Endodermal cell (in vitro differentiated cells): ENCODE measurements at regions not wholly inside any gene's neighbourhood (a gene's known extent, or its start where the extent isn't known, plus 50 kb on each side); places are given as distances from the start of the nearest gene placed in this dataset.
"Not testable (repeated sequence)": the region's sequence is repeated elsewhere in the genome, so short reads cannot be mapped to it uniquely, and the experiment has no call there.

Experiments
- DNase-seq: peaks from one replicate; pipeline ENCODE4 v3.0.0-alpha.2; 2017
- H3K27ac ChIP-seq: 2 replicates; pipeline ENCODE4 v1.5.1; 2013; ENCODE audit warnings: mild to moderate bottlenecking, low read depth, low read length, moderate library complexity
- H3K27me3 ChIP-seq: 2 replicates; pipeline ENCODE4 v1.6.1; 2013; ENCODE audit warnings: mild to moderate bottlenecking, low read length, moderate library complexity; ENCODE audit not compliant: insufficient read depth, control insufficient read depth, poor library complexity, severe bottlenecking
- H3K36me3 ChIP-seq: 2 replicates; pipeline ENCODE4 v1.7.0; 2013; ENCODE audit warnings: mild to moderate bottlenecking, low read length, moderate library complexity; ENCODE audit not compliant: control insufficient read depth, insufficient read depth
- H3K4me1 ChIP-seq: one replicate; pipeline ENCODE4 v1.7.0; 2013; ENCODE audit warnings: low read length; ENCODE audit not compliant: control insufficient read depth, insufficient read depth
- H3K4me3 ChIP-seq: 2 replicates; pipeline ENCODE4 v1.5.1; 2013; ENCODE audit warnings: mild to moderate bottlenecking, low read length, moderate library complexity
- H3K9ac ChIP-seq: 2 replicates; pipeline ENCODE4 v1.6.1; 2013; ENCODE audit warnings: mild to moderate bottlenecking, low read length, moderate library complexity; ENCODE audit not compliant: poor library complexity, severe bottlenecking; ENCODE audit errors: extremely low read depth
- H3K9me3 ChIP-seq: 2 replicates; pipeline ENCODE4 v1.6.1; 2013; ENCODE audit warnings: mild to moderate bottlenecking, low read length, moderate library complexity; ENCODE audit not compliant: control insufficient read depth
- H3K27ac Mint-ChIP-seq: 2 replicates; pipeline ENCODE4 v1.8.0; 2020; ENCODE audit warnings: mixed read lengths
- H3K27me3 Mint-ChIP-seq: 2 replicates; pipeline ENCODE4 v1.8.0; 2021; ENCODE audit warnings: mild to moderate bottlenecking, mixed read lengths; ENCODE audit not compliant: insufficient read depth
- H3K36me3 Mint-ChIP-seq: 2 replicates; pipeline ENCODE4 v1.8.0; 2020; ENCODE audit warnings: low read depth, mixed read lengths
- H3K4me1 Mint-ChIP-seq: 2 replicates; pipeline ENCODE4 v1.8.0; 2020; ENCODE audit warnings: mixed read lengths
- H3K4me3 Mint-ChIP-seq: 2 replicates; pipeline ENCODE4 v1.8.0; 2020; ENCODE audit warnings: mild to moderate bottlenecking, moderate library complexity, mixed read lengths
- H3K9me3 Mint-ChIP-seq: 2 replicates; pipeline ENCODE4 v1.8.0; 2020; ENCODE audit warnings: mild to moderate bottlenecking, mixed read lengths
- WGBS, 2 experiments: methylation state at CpG; one replicate each; pipeline versions ENCODE4 v1.1.5 to v1.1.7; 2013; ENCODE audit warnings: missing lambda C conversion rate in 2 of 2, mixed read lengths in 1 of 2; ENCODE audit not compliant: insufficient coverage in 1 of 2, insufficient read length in 1 of 2; 5-methylcytosine and 5-hydroxymethylcytosine counted together
- TF ChIP-seq, protein P1 (sequence below): fragments of 200-600 bp; sonication (generic); conservative IDR thresholded peaks from 2 replicates; pipeline ENCODE4 v1.5.0; 2021; ENCODE audit warnings: antibody characterized with exemption, mild to moderate bottlenecking

GRCh38 chr7:81186691-81187090 lies 267.8 kb upstream of the SEMA3C start:
- no peaks in the 10 kb centered on the region for H3K4me1 Mint-ChIP-seq
- no peak for DNase-seq

DNA sequence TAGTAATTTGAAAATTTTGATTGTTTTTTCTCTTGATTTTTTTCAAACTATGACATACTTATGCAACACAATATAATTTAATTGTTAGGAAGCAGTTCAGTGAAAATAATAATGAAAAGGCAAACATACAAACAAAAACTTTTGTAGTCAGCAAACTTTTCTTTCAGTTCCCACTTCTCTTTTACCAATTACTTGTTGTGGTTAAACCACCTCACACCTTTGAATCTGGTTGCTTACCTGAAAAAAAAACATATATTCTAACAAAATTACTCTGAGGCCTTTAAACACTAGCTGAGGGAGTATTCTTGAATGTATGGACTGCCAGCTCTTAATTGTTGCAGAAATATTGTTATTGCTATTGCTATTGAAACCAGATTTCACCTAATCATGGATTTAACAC lies 266.2 kb upstream of the SEMA3C start:
- TF ChIP-seq, protein P1, sequence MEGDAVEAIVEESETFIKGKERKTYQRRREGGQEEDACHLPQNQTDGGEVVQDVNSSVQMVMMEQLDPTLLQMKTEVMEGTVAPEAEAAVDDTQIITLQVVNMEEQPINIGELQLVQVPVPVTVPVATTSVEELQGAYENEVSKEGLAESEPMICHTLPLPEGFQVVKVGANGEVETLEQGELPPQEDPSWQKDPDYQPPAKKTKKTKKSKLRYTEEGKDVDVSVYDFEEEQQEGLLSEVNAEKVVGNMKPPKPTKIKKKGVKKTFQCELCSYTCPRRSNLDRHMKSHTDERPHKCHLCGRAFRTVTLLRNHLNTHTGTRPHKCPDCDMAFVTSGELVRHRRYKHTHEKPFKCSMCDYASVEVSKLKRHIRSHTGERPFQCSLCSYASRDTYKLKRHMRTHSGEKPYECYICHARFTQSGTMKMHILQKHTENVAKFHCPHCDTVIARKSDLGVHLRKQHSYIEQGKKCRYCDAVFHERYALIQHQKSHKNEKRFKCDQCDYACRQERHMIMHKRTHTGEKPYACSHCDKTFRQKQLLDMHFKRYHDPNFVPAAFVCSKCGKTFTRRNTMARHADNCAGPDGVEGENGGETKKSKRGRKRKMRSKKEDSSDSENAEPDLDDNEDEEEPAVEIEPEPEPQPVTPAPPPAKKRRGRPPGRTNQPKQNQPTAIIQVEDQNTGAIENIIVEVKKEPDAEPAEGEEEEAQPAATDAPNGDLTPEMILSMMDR = no peak

More at GRCh38 chr7:81186691-81187090, 267.8 kb upstream of the SEMA3C start:
- Histone ChIP-seq H3K9me3 (peaks cover 1% of the 10 kb centered on the region), H3K4me1 (no peaks in the 10 kb centered on the region), H3K4me3 (no peak overlapping the region), H3K36me3 (no peaks in the 10 kb centered on the region), H3K27ac (no peak overlapping the region), H3K27me3 (no peaks in the 10 kb centered on the region), H3K9ac (no peak overlapping the region)
- TF ChIP-seq, protein P1 = no peak
- Mint-ChIP-seq H3K4me3 (no peak overlapping the region), H3K27ac (no peak overlapping the region), H3K9me3 (peaks cover 4% of the 10 kb centered on the region), H3K27me3 (no peaks in the 10 kb centered on the region), H3K36me3 (no peaks in the 10 kb centered on the region)
- 97 to 100% methylated on average over 1 to 2 of the region's 2 CpGs for WGBS, 2 experiments

DNA sequence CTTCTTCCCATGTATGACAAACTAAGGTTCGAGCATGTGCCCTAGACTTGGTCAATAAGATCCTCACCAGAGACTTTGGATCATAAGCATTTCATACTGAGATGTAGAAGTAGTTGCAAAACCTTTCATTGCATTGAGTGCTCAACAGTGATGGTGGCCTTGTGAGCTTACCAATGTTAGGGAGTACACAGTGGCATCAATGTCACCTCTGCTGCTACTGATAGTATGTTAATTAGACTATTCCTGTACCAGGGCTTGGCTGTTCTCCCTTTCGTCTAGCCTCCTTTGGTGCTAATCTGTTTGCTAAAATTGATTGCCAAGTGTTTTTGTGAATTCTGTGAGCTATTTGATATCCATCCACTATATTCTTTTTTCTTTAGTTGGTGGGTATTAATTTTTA lies 264.5 kb upstream of the SEMA3C start:
- TF ChIP-seq, protein P1 = no peak
- Histone ChIP-seq H3K27me3 (no peaks in the 10 kb centered on the region), H3K27ac (no peak overlapping the region), H3K9me3 (peaks cover 16% of the 10 kb centered on the region), H3K4me1 (no peaks in the 10 kb centered on the region), H3K4me3 (no peak overlapping the region), H3K36me3 (no peaks in the 10 kb centered on the region), H3K9ac (no peak overlapping the region)
- H3K4me3 Mint-ChIP-seq = no peak overlapping the region
- no peaks in the 10 kb centered on the region for H3K4me1 Mint-ChIP-seq
- no peak for DNase-seq
- H3K27me3 Mint-ChIP-seq = no peaks in the 10 kb centered on the region
- H3K36me3 Mint-ChIP-seq = no peaks in the 10 kb centered on the region
- H3K9me3 Mint-ChIP-seq = peaks cover 34% of the 10 kb centered on the region
- no peak overlapping the region for H3K27ac Mint-ChIP-seq
- WGBS, 2 experiments = 80 to 90% methylated on average over 1 to 2 of the region's 2 CpGs

More for the DNA sequence above, 266.2 kb upstream of the SEMA3C start:
- DNase-seq = no peak
- Histone ChIP-seq H3K4me3 (no peak overlapping the region), H3K27me3 (no peaks in the 10 kb centered on the region), H3K9me3 (peaks cover 16% of the 10 kb centered on the region), H3K9ac (no peak overlapping the region), H3K36me3 (no peaks in the 10 kb centered on the region), H3K27ac (no peak overlapping the region), H3K4me1 (no peaks in the 10 kb centered on the region)
- no peaks in the 10 kb centered on the region for H3K4me1 Mint-ChIP-seq
- no peaks in the 10 kb centered on the region for H3K36me3 Mint-ChIP-seq
- no peak overlapping the region for H3K4me3 Mint-ChIP-seq
- H3K27ac Mint-ChIP-seq = no peak overlapping the region
- H3K27me3 Mint-ChIP-seq = no peaks in the 10 kb centered on the region
- peaks cover 19% of the 10 kb centered on the region for H3K9me3 Mint-ChIP-seq

DNA sequence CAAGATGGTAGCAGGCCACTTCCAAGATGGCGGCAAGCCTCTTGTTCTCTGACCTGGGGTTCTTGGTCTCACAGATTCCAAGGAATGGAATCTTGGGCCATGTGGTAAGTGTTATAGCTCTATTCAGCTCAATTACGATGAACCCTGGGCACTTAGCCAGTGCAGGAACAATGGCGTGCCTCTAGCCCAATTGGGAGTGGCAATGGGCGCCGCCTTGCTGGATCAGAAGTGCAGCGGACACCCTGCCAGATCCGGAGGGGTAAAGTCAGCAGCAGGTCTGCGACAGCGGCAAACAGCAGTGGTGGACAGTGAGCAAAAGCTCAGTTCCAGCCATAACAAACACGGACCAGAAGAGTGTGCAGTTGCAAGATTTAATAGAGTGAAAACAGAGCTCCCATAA lies 263.2 kb upstream of the SEMA3C start:
- H3K27ac Mint-ChIP-seq, H3K36me3 ChIP-seq, H3K4me1 ChIP-seq, H3K27me3 ChIP-seq, H3K4me3 ChIP-seq, H3K4me1 Mint-ChIP-seq, H3K27me3 Mint-ChIP-seq, H3K9ac ChIP-seq, DNase-seq, H3K4me3 Mint-ChIP-seq, H3K36me3 Mint-ChIP-seq, H3K27ac ChIP-seq: not testable (repeated sequence)
- WGBS, 2 experiments = 93 to 95% methylated on average over 7 to 10 of the region's 10 CpGs
- H3K9me3 Mint-ChIP-seq = peaks cover 41% of the 10 kb centered on the region
- H3K9me3 ChIP-seq = peaks cover 16% of the 10 kb centered on the region
